ENCODE measurements at regions not wholly inside any gene's neighbourhood (a gene's known extent, or its start where the extent isn't known, plus 50 kb on each side); places are given as distances from the start of the nearest gene placed in this dataset.

GRCh38 chr6:98047164-98047563, 764.1 kb upstream of the MMS22L start:
- TF ChIP-seq POLR2AphosphoS5 (IDR thresholded peaks at IDR 0.05; ENCODE audit: low read depth, low read length) (no peak), CTCF (IDR thresholded peaks at IDR 0.05) (no peak), FOXM1 (IDR thresholded peaks at IDR 0.05; ENCODE audit: low read depth) (no peak), GABPA (IDR thresholded peaks at IDR 0.05; ENCODE audit: low read depth) (no peak), JUND (IDR thresholded peaks at IDR 0.05) (no peak)
